Glomerular visceral epithelial cell (primary cell): ENCODE measurements at regions not wholly inside any gene's neighbourhood (a gene's known extent, or its start where the extent isn't known, plus 50 kb on each side); places are given as distances from the start of the nearest gene placed in this dataset.
"Not testable (repeated sequence)": the region's sequence is repeated elsewhere in the genome, so short reads cannot be mapped to it uniquely, and the experiment has no call there.

ENCODE experiments used
- DNase-seq: peaks from one replicate; pipeline ENCODE4 v3.0.0-alpha.2; 2016; ENCODE audit errors: extremely low spot score

GRCh38 chr2:172259827-172260226 lies 157.1 kb upstream of the DLX2 start:
- DNase-seq, result no peak

GRCh38 chr2:172260336-172260735 lies 157.6 kb upstream of the DLX2 start:
- no peak for DNase-seq

GRCh38 chr2:172261292-172261691 lies 158.6 kb upstream of the DLX2 start:
- DNase-seq, result no peak

GRCh38 chr2:172262486-172262885 lies 159.8 kb upstream of the DLX2 start:
- DNase-seq, result no peak

GRCh38 chr2:172264820-172265219 lies 162.1 kb upstream of the DLX2 start:
- DNase-seq, result not testable (repeated sequence)

- DNase-seq, result not testable (repeated sequence)
Measured at GRCh38 chr2:172269507-172270244, 157.7 kb upstream of the ITGA6 start.

- no peak for DNase-seq
Measured at GRCh38 chr2:172270278-172271079, 156.9 kb upstream of the ITGA6 start.

GRCh38 chr2:172273910-172274571 lies 153.3 kb upstream of the ITGA6 start:
- DNase-seq, result no peak

- DNase-seq, result no peak
Measured at GRCh38 chr2:172275239-172275638, 152.1 kb upstream of the ITGA6 start.

- DNase-seq, result no peak
Measured at GRCh38 chr2:172276961-172277360, 150.4 kb upstream of the ITGA6 start.

- DNase-seq, result no peak
Measured at GRCh38 chr2:172278667-172279066, 148.7 kb upstream of the ITGA6 start.

GRCh38 chr2:172279214-172279613 lies 148.2 kb upstream of the ITGA6 start:
- DNase-seq, result no peak

GRCh38 chr2:172279813-172280212 lies 147.6 kb upstream of the ITGA6 start:
- no peak for DNase-seq

- no peak for DNase-seq
Measured at GRCh38 chr2:172280571-172281361, 146.6 kb upstream of the ITGA6 start.

GRCh38 chr2:172281648-172282570 lies 145.5 kb upstream of the ITGA6 start:
- peak; percentile 51 for DNase-seq

GRCh38 chr2:172282944-172283343 lies 144.4 kb upstream of the ITGA6 start:
- peak; percentile 85 for DNase-seq

- peak; percentile 54 for DNase-seq
Measured at GRCh38 chr2:172283476-172283875, 143.9 kb upstream of the ITGA6 start.

GRCh38 chr2:172284209-172284608 lies 143.2 kb upstream of the ITGA6 start:
- DNase-seq, result no peak

GRCh38 chr2:172285010-172285621 lies 142.3 kb upstream of the ITGA6 start:
- peak; percentile 56 for DNase-seq

- no peak for DNase-seq
Measured at GRCh38 chr2:172285760-172286159, 141.6 kb upstream of the ITGA6 start.
